ENCODE measurements at regions not wholly inside any gene's neighbourhood (a gene's known extent, or its start where the extent isn't known, plus 50 kb on each side); places are given as distances from the start of the nearest gene placed in this dataset.

- DNase-seq, result no peak
Measured at GRCh38 chr6:181049-181654, 111.1 kb upstream of the DUSP22 start.

- no peak for DNase-seq
Measured at GRCh38 chr6:183668-184067, 108.6 kb upstream of the DUSP22 start.

DNA sequence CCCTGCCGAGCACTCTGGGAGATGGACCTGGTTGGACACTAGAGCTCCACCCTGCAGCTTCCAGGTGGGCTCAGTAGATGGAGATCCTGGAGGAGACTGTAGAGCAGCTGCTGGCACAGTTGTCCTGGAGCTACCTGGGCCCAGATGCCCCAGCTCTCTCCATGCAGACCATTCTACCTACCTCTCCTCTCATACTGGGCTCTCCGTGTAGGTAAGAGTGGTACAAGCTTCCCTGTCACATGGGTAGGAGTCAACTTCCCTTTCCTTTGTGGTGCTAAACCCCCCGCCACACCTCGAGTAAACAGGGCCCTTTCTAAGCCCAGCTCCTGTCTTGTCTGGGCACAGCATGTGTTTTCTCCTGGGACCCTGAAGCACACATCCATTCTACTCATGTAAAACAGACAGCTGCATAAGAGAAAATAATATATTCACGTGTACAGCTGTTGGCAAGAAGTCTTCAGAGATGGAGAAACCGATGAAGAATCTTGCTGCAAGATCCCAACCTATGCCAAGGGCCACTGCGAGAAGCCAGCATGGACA is 108.1 kb upstream of the DUSP22 start:
- DNase-seq, result no peak

GRCh38 chr6:186340-186965 is 105.8 kb upstream of the DUSP22 start:
- peak; percentile 9 for DNase-seq

- DNase-seq, result no peak
Measured at GRCh38 chr6:187210-187861, 105.0 kb upstream of the DUSP22 start.

DNA sequence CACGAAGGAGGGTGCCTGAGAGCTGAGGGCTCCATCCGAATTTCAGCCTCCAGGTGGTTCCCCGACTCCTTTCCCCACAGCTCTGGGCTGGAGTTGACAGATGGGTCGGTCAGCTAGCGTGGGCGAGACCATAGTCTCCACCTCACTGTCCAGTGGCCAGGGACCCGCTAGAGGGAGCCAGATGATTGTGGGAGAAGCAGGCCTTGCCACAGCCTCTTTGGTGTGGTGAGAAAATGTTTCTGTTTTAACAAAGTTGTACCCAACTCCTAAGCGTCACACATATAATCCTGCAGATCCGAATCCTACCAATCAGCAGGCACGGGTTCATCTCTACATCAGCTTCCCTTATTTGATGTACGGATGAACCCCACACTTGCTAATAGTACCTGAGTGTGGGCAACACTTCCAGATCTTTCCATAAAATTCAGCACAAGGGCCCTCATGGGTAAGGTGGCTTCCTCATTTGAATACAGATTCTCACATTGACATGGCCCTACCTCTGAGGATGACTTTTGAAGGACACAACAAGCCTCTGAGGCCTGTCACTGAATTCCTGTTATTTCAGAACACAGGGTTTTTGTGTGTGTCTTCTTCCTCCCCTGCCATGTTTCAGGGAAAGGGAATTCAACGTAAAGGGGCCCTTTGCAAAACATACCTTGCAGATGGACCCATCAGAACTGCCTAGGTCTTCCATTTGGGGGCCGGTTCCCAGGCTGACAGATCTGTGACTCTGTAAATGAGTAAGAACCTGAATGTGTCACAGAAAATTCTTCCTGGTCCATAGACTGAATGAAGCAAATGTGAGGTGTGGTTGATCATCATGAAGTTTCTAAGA is 103.2 kb upstream of the DUSP22 start:
- DNase-seq, result peak; percentile 80

DNA sequence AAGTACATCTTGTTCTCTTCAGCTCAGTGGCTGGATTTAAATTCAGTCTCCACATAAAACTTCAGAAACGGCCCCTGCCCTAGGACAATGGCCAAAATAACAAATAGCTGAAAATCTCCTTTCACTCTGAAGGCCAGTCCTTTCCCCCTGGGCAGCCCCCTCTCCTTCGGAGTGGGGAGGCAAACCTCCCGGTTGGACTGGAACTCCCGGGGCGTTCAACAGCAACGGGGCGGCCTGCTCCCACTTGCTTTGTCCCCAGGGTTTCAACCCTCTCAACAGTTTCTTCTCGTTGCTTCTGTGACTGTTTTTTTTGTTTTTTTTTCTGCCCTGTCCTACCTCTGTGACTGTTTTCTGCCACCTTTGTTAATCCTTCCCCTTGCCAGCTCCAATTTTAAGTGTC is 102.6 kb upstream of the DUSP22 start:
- no peak for DNase-seq

GRCh38 chr6:190596-191395 is 101.5 kb upstream of the DUSP22 start:
- no peak for DNase-seq

- no peak for DNase-seq
Measured at GRCh38 chr6:191487-192312, 100.6 kb upstream of the DUSP22 start.

- no peak for DNase-seq
Measured at GRCh38 chr6:192313-192664, 100.0 kb upstream of the DUSP22 start.

DNA sequence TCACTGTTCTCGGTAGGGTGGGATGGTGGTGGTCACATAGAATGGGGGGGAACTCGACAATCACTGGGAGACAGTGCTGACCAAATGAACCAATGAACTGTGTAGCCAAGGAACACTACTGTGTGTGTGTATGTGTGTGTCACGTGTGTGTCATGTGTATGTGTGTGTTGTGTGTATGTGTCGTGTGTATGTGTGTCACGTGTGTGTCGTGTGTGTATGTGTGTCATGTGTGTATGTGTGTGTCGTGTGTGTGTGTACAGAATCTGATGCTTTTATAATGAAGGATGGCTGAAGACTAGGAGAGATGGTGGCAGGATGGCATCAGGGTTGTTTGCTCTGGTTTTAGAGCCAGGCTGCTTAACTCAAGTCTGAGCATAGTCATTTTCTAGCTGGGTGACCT is 99.1 kb upstream of the DUSP22 start:
- DNase-seq, result no peak

GRCh38 chr6:193773-194310 is 98.4 kb upstream of the DUSP22 start:
- DNase-seq, result no peak

DNA sequence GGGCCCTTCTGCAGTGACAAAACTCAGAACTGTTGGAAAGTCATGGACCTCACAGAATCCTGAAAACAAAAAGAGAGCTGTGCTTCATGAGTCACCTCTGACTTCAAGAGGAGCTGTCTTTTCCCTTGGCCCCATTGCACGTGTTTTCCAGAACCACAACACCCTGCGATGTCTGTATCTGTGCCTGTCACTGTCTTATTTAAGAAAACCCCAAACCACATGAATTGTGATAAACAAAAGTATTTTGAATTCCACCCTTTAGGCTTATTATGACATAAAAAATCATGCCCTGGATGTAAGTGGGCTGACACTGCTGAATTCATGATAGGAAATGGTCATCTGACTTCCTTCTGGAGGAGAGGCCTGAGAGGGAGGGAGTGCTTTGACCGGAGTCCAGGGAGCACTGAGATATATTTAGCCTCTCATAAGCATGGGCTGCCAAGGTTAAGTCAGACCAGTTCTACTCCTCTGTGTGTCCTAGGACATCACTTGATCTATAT is 96.4 kb upstream of the DUSP22 start:
- DNase-seq, result peak; percentile 12

DNA sequence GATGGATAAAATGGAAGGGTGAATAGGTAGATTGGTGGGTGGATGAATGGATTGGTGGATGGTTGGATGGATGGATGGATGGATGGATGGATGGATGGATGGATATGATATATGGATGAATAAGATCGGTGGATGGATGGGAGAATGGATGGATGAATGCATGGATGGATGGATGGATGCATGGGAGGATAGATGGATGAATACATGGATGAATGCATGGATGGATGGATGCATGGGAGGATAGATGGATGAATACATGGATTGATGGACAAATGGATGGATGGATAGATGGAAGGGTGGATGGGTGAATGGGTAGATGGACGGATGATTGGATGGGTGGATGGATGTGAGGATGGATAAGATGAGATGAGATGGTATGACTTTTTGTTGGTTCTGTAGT is 95.7 kb upstream of the DUSP22 start:
- DNase-seq, result no peak

DNA sequence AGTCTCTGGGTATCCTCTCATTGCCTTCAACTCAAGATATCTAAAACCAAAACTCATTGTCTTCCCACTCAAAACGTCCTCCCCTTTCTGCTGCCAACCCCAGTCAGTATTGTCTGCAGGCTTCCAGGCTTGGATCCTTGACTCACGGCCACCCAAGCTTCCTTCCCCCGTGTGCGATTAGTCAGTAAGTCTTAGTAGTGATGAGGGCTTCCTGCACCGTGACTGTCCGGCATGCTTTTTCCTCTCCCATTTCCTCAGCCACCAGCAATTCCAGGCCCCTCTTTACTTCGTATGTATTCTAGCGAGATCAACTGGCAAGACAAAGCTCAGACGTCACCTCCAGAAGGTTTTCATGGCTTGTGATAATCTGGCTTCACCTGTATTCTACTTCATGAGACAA is 88.6 kb upstream of the DUSP22 start:
- DNase-seq, result no peak

DNA sequence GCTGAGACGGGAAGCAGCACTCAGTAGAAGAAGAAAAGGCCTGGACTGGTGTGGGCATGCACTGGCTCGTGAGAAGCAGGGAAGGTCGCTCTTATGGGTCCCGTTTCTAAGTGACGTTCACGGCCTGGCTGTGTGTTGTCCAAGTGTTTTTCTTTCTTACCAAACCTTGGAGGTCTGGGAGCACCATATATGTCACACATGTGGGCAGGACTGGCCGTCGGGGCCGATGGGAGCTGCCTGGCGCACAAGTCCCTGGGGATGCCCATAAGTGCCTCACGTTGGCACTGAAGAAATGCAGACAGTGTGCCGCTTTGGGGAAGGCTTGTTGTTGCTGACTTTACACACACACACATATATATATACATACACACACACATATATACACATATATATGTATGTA is 86.0 kb upstream of the DUSP22 start:
- DNase-seq, result no peak

DNA sequence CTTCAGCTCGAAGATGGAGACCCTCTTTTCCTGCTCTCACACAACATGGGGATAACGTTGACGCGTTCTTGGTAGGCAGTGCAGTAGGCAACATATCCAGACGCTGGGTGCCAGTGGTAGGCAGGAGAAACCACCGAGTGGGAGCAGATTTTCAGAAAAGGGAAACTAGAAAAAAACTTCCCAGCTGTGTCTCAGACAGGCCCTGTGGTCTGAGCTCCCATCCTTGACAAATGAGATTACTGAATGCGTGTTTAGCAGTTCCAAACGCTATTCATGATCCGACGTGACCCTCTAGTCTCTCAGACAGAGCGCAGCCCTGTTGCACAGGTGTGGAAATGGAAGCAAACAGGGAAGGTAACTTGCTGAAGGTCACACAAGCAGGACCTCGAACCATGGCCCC is 83.9 kb upstream of the DUSP22 start:
- DNase-seq, result no peak

DNA sequence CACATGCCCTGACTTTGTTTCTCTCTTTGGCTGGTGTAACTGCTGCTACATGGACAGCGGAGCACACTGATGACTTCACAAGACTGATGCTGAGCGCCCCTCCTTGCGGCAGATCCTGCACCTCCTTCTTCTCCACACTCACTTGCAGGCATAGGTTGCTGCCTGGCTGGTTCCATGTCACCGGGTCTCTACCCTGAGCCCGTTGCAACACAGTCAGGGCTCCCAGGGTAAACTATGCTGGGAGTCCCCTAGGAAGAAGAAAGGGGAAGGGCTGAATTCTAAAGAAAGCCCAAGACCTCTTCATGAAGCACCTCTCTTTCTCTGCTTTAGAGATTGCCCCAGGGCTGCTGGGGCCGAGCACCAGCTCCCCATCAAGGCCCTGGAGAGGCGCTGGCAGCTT is 83.3 kb upstream of the DUSP22 start:
- no peak for DNase-seq

DNA sequence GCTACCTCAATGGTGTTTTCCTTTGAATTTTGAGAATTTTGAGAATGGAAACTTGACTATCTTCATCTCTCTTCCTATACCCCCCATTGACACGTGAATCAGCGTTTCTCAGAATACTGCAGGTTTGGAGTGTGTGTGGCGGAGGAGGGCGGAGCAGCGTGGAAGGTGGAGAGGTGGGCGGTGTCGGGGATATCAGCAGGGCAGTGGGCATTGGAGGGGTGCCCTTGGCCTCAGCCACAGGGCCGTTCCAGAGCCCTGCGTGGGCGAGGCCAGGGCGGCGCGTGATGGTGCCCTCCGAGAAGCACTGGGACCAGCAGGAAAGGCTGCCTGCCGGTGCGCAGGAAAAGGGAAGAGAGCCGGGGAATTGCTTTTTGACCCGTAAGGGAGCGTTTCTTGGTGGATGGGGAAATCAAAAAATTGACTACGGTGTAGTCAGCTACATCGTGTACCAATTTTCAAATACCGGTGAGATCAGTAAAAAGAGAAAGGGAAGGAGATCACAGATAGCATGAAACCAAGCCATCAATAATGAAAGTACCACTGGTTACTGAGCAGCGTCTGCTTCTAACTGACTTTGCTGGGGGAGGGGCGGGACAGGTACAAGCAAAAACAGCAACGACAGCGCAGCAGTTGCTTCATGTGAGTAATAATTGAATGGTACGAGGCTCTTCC is 82.7 kb upstream of the DUSP22 start:
- no peak for DNase-seq

- DNase-seq, result no peak
Measured at GRCh38 chr6:210104-210456, 82.2 kb upstream of the DUSP22 start.
